Mammary epithelial cell (primary cell): ENCODE measurements at regions not wholly inside any gene's neighbourhood (a gene's known extent, or its start where the extent isn't known, plus 50 kb on each side); places are given as distances from the start of the nearest gene placed in this dataset.

Experiments
- CTCF ChIP-seq, 2 donors: IDR thresholded peaks in 1 of 2; conservative IDR thresholded peaks in 1 of 2; 2 replicates each; pipeline ENCODE4 v1.5.1; 2011 to 2012; ENCODE audit warnings: inconsistent platforms in 2 of 2, low read length in 2 of 2, mild to moderate bottlenecking in 2 of 2, control low read depth in 1 of 2, low read depth in 1 of 2; ENCODE audit not compliant: insufficient read depth in 1 of 2; ENCODE audit errors: extremely low read depth in 1 of 2
- EZH2 ChIP-seq: IDR thresholded peaks from 2 replicates; pipeline ENCODE4 v1.6.1; 2012; ENCODE audit warnings: low read length, inconsistent platforms, borderline replicate concordance

- TF ChIP-seq CTCF (conservative IDR thresholded peaks at IDR 0.05 in 1 of 2, IDR thresholded peaks at IDR 0.05 in 1 of 2; ENCODE audit: extremely low read depth in 1 of 2, insufficient read depth in 1 of 2, low read depth in 1 of 2, low read length in 2 of 2) (no peak), EZH2 (no peak)
These were observed 55.7 kb upstream of the SHANK2 start for GRCh38 chr11:71307811-71308645.
